Bronchial epithelial cell (primary cell): ENCODE measurements at regions not wholly inside any gene's neighbourhood (a gene's known extent, or its start where the extent isn't known, plus 50 kb on each side); places are given as distances from the start of the nearest gene placed in this dataset.

Experiments used
- DNase-seq: peaks from one replicate; pipeline ENCODE4 v3.0.0-alpha.2; 2010; ENCODE audit warnings: low read depth
- FAIRE-seq: peaks from 2 replicates; lab custom pipeline; 2011; peaks lifted over from hg19 to GRCh38; lab: Jason Lieb, UNC
- H3K27me3 ChIP-seq: 2 replicates; pipeline ENCODE4 v1.5.1; 2011; ENCODE audit warnings: low read length; ENCODE audit not compliant: control insufficient read depth, insufficient read depth
- H3K36me3 ChIP-seq: 2 replicates; pipeline ENCODE4 v1.5.1; 2011; ENCODE audit warnings: low read length; ENCODE audit not compliant: control insufficient read depth, insufficient read depth
- H3K4me3 ChIP-seq: 2 replicates; pipeline ENCODE4 v1.5.1; 2011; ENCODE audit warnings: mild to moderate bottlenecking, low read depth, low read length, control low read depth
- TF ChIP-seq, protein P1 (sequence below): IDR thresholded peaks from 2 replicates; pipeline ENCODE4 v1.5.1; 2011; ENCODE audit warnings: mild to moderate bottlenecking, moderate library complexity, low read length, control low read depth, inconsistent platforms; ENCODE audit not compliant: insufficient read depth, severe bottlenecking

DNA sequence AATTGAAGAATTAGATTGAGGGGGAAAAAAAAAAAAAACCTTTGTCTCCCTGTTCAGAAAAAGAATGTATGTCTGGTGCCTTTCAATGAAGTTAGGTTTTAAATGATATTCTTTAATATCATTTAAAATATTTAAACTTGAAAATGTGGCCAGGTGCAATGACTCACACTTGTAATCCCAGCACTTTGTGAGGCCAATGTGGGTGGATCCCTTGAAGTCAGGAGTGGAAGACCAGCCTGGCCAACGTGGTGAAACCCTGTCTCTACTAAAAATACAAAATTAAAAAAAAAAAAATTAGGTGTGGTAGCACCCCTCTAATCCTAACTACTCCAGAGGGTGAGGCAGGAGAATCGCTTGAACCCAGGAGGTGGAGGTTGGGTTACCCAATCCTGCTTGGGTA, 111.1 kb upstream of the RASA1 start:
- no peaks in the 10 kb centered on the region for H3K36me3 ChIP-seq
- DNase-seq: peak; percentile 66
- no peak for FAIRE-seq
- H3K4me3 ChIP-seq: no peak overlapping the region
- TF ChIP-seq, protein P1, sequence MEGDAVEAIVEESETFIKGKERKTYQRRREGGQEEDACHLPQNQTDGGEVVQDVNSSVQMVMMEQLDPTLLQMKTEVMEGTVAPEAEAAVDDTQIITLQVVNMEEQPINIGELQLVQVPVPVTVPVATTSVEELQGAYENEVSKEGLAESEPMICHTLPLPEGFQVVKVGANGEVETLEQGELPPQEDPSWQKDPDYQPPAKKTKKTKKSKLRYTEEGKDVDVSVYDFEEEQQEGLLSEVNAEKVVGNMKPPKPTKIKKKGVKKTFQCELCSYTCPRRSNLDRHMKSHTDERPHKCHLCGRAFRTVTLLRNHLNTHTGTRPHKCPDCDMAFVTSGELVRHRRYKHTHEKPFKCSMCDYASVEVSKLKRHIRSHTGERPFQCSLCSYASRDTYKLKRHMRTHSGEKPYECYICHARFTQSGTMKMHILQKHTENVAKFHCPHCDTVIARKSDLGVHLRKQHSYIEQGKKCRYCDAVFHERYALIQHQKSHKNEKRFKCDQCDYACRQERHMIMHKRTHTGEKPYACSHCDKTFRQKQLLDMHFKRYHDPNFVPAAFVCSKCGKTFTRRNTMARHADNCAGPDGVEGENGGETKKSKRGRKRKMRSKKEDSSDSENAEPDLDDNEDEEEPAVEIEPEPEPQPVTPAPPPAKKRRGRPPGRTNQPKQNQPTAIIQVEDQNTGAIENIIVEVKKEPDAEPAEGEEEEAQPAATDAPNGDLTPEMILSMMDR: no peak
- H3K27me3 ChIP-seq: no peaks in the 10 kb centered on the region

DNA sequence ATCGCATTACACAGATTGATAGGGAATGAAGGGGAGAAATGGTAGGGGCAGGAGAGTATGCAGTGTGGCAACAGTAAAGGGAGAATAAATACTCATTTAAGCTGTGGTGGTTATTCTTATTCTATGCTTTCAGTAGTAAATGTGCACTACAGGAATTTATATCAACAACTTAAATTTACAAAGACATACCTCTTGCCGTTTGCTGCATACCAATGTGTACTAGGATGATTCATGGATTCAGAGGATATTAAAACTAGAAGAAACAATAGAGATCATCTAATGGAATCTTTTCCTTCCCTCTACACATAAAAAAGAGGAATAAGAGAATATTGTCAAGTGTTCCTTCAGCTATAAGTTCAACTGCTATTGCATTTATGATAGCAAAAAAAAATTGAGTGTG, 103.3 kb upstream of the RASA1 start:
- Histone ChIP-seq H3K4me3 (no peak overlapping the region), H3K27me3 (no peaks in the 10 kb centered on the region), H3K36me3 (no peaks in the 10 kb centered on the region)
- FAIRE-seq (no peak), DNase-seq (no peak)
- TF ChIP-seq, protein P1: no peak

DNA sequence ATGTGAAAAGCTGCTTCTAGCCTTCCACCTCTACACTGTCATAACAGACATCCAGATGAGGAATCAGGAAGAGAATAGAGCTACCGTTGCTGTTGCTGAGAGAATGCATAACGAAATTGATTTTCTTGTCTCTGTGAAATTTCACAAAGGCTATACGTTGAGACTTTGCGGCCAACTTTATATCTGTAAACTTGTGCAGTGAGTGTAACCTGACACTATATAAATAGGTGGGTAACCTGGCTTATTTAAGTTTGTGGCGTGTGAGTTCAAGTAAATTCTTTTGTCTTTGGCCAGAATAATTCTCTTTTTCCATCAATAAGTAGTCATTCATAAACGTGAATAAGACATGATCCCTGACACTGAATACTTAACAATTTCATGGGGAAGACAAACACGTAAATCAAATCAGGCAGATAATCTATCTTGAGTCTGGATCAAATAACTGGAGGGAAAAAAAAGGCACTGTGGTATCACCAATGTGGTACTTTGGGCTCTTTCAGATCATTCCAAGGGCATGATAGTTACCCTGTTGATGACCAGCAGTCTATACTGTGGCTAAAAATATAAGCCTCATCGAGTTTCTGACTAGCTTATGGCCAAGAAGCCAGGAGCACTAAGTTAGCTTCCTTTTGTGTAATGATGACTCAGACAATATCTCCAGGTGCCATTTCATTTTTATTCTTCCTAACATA, 98.2 kb upstream of the RASA1 start:
- H3K27me3 ChIP-seq: no peaks in the 10 kb centered on the region
- no peaks in the 10 kb centered on the region for H3K36me3 ChIP-seq
- no peak overlapping the region for H3K4me3 ChIP-seq
- DNase-seq (peak; percentile 67), FAIRE-seq (no peak)
- TF ChIP-seq, protein P1: no peak

DNA sequence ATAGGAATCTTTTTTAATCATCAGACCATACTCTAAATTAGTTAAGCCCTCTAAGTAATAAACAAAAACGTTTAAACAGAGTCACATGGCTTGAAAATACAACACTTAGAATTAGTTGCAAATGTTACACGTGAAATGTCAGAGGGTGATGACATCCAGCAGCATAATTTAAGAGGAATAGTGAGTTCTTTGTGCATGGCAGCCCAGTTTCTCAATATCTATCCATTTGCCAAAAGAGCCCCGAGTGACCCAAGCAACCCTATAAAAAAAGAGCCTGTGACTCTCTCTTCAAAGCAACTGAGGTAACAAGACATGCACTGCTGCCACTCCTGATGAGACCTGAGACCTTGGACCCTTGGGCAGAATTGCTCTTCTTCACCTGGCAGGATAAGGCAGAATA, 96.9 kb upstream of the RASA1 start:
- H3K27me3 ChIP-seq: no peaks in the 10 kb centered on the region
- H3K4me3 ChIP-seq: no peak overlapping the region
- FAIRE-seq: no peak
- DNase-seq: no peak
- H3K36me3 ChIP-seq: no peaks in the 10 kb centered on the region
- TF ChIP-seq, protein P1: no peak

DNA sequence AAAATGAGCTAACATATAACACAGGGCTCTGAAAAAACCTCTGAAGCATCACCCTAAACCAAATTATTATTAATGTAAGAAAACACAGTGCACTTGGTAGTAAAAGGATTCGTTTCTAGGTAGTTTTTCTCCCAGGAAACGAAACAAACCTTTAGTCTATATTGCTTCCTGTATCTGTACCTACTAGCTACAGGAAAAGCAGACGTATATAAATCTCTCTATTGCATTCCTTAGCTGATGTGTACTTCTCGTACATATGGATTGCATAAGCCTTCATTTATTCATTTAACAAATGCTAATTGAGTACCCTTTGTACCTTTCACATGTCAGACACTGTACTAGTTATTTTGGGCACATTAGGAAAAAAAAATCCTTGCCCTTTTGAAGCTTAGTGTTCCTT, 85.0 kb upstream of the RASA1 start:
- Histone ChIP-seq H3K36me3 (no peaks in the 10 kb centered on the region), H3K4me3 (no peak overlapping the region), H3K27me3 (no peaks in the 10 kb centered on the region)
- DNase-seq (no peak), FAIRE-seq (no peak)
- TF ChIP-seq, protein P1: no peak

DNA sequence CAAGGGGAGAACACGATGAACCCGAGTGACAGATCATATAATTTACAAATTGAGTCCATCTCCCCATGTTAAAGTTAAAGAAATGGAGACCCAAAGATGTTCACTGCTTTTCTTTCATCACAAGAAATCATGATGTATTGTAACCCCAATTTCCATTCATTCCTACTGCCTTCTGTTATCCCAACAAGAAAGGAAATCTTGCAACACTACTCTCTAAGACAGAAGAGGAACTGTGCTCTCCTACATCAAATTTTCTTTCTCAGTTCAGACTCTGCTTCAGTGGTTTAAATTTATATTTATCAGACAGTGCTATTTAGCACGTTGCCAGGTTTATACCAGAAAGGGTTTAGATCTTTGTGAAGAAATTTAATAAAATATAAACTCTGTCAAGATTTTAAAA, 83.8 kb upstream of the RASA1 start:
- Histone ChIP-seq H3K36me3 (no peaks in the 10 kb centered on the region), H3K4me3 (no peak overlapping the region), H3K27me3 (no peaks in the 10 kb centered on the region)
- DNase-seq: no peak
- TF ChIP-seq, protein P1: no peak
- FAIRE-seq: no peak
